Esophagus muscularis mucosa (tissue), 4 donors: ENCODE measurements at regions not wholly inside any gene's neighbourhood (a gene's known extent, or its start where the extent isn't known, plus 50 kb on each side); places are given as distances from the start of the nearest gene placed in this dataset.

Source experiments
- DNase-seq: peaks from one replicate; pipeline ENCODE4 v3.0.0-alpha.2; 2017; ENCODE audit errors: extremely low spot score
- H3K27ac ChIP-seq, 4 donors: fragments of 200-600 bp; sonication (generic); replicated peaks in 1 of 4; 1 replicate in 3 of 4; 2 replicates in 1 of 4; pipeline ENCODE4 v1.5.1; 2016 to 2019; ENCODE audit warnings: mild to moderate bottlenecking in 1 of 4
- H3K27me3 ChIP-seq, 4 donors: fragments of 200-600 bp; sonication (generic); one replicate each; pipeline versions ENCODE4 v1.5.1 to v1.6.0; 2016 to 2019
- H3K36me3 ChIP-seq, 4 donors: fragments of 200-600 bp; sonication (generic); one replicate each; pipeline ENCODE4 v1.5.1; 2016 to 2019
- H3K4me1 ChIP-seq, 4 donors: fragments of 200-600 bp; sonication (generic); one replicate each; pipeline ENCODE4 v1.5.1; 2016 to 2019
- H3K4me3 ChIP-seq, 4 donors: fragments of 200-600 bp; sonication (generic); 1 replicate in 2 of 4; 2 replicates in 2 of 4; pipeline ENCODE4 v1.5.1; 2016 to 2019; ENCODE audit warnings: mild to moderate bottlenecking in 4 of 4, moderate library complexity in 1 of 4
- H3K9me3 ChIP-seq, 4 donors: fragments of 200-600 bp; sonication (generic); 1 replicate in 3 of 4; 2 replicates in 1 of 4; pipeline ENCODE4 v1.5.1; 2016 to 2019
- CTCF ChIP-seq, 3 experiments: fragments of 200-600 bp in 2 of 3; fragments of 450-650 bp in 1 of 3; sonication (generic) in 2 of 3; IDR thresholded peaks; one replicate each; pipeline ENCODE4 v1.5.1; 2017 to 2019; ENCODE audit warnings: antibody characterized with exemption in 3 of 3, mild to moderate bottlenecking in 2 of 3, moderate library complexity in 1 of 3
- EP300 ChIP-seq: sonication (generic); formaldehyde crosslinking; IDR thresholded peaks from one replicate; pipeline ENCODE4 v1.6.1; 2017; ENCODE audit warnings: antibody characterized with exemption
- POLR2A ChIP-seq: fragments of 450-650 bp; IDR thresholded peaks from one replicate; pipeline ENCODE4 v1.6.1; 2017; ENCODE audit warnings: antibody characterized with exemption, moderate library complexity, mild to moderate bottlenecking, low read depth
- POLR2AphosphoS5 ChIP-seq, 2 donors: sonication (generic); formaldehyde crosslinking; IDR thresholded peaks; one replicate each; pipeline ENCODE4 v1.6.1; 2017; ENCODE audit warnings: antibody characterized with exemption in 2 of 2
- WGBS: methylation state at CpG from one replicate; pipeline ENCODE4 v1.1.5; 2018; 5-methylcytosine and 5-hydroxymethylcytosine counted together
- intact Hi-C: fragments of 100-400 bp; cut with DNase I; formaldehyde crosslinking; loops from one replicate; pipeline ENCODE4 v1.15.1; 2023

GRCh38 chr17:73983621-73984400 lies 219.7 kb upstream of the RPL38 start:
- intact Hi-C loops, result no loop called here
- Histone ChIP-seq H3K36me3 (no peaks in the 10 kb centered on the region), H3K9me3 (peaks cover 0 to 4% (median 1%) of the 10 kb centered on the region in 4 donors), H3K4me3 (no peak overlapping the region), H3K4me1 (no peaks in the 10 kb centered on the region), H3K27ac (no peak overlapping the region), H3K27me3 (peaks cover 0 to 85% (median 0%) of the 10 kb centered on the region in 4 donors)
- TF ChIP-seq POLR2A (no peak), EP300 (no peak), POLR2AphosphoS5 (IDR thresholded peaks at IDR 0.05) (no peak), CTCF (IDR thresholded peaks at IDR 0.05) (no peak)
- 82% methylated on average over 16 of the region's 16 CpGs for WGBS
- DNase-seq, result no peak

GRCh38 chr17:73984941-73985340 lies 218.5 kb upstream of the RPL38 start:
- TF ChIP-seq POLR2AphosphoS5 (IDR thresholded peaks at IDR 0.05), result no peak
- no peak for TF ChIP-seq POLR2A
- no peak for TF ChIP-seq EP300
- TF ChIP-seq CTCF (IDR thresholded peaks at IDR 0.05), result no peak
- Histone ChIP-seq H3K4me3 (no peak overlapping the region), H3K9me3 (no peaks in the 10 kb centered on the region), H3K27me3 (peaks cover 0 to 76% (median 0%) of the 10 kb centered on the region in 4 donors), H3K27ac (no peak overlapping the region), H3K4me1 (no peaks in the 10 kb centered on the region), H3K36me3 (no peaks in the 10 kb centered on the region)
- intact Hi-C loops, result no loop called here
- no peak for DNase-seq
- 31% methylated on average over 5 of the region's 5 CpGs for WGBS

GRCh38 chr17:73985466-73986015 lies 217.9 kb upstream of the RPL38 start:
- intact Hi-C loops, result no loop called here
- H3K27me3 ChIP-seq, result peaks cover 0 to 76% (median 0%) of the 10 kb centered on the region in 4 donors
- 84% methylated on average over 10 of the region's 11 CpGs for WGBS
- H3K4me1 ChIP-seq, result no peaks in the 10 kb centered on the region
- no peak for TF ChIP-seq CTCF (IDR thresholded peaks at IDR 0.05)
- no peak for TF ChIP-seq EP300
- DNase-seq, result no peak
- H3K36me3 ChIP-seq, result no peaks in the 10 kb centered on the region
- H3K4me3 ChIP-seq, result no peak overlapping the region
- H3K9me3 ChIP-seq, result no peaks in the 10 kb centered on the region
- H3K27ac ChIP-seq, result no peak overlapping the region

- Histone ChIP-seq H3K27me3 (peaks cover 0 to 80% (median 0%) of the 10 kb centered on the region in 4 donors), H3K9me3 (no peaks in the 10 kb centered on the region), H3K27ac (no peak overlapping the region), H3K4me3 (no peak overlapping the region), H3K36me3 (no peaks in the 10 kb centered on the region), H3K4me1 (no peaks in the 10 kb centered on the region)
- no peak for TF ChIP-seq POLR2A
- no peak for TF ChIP-seq POLR2AphosphoS5 (IDR thresholded peaks at IDR 0.05)
- no peak for TF ChIP-seq EP300
- no peak for TF ChIP-seq CTCF (IDR thresholded peaks at IDR 0.05)
- DNase-seq, result no peak
- WGBS, result 75% methylated on average over 9 of the region's 9 CpGs
- intact Hi-C loops, result no loop called here
Observed at GRCh38 chr17:73986641-73987177, 216.8 kb upstream of the RPL38 start.
